Upper lobe of left lung (tissue), 6 donors: ENCODE measurements at regions not wholly inside any gene's neighbourhood (a gene's known extent, or its start where the extent isn't known, plus 50 kb on each side); places are given as distances from the start of the nearest gene placed in this dataset.
"Not testable (repeated sequence)": the region's sequence is repeated elsewhere in the genome, so short reads cannot be mapped to it uniquely, and the experiment has no call there.

Source experiments
- ATAC-seq, 2 donors: fragments of 200-7000 bp; cut with Tn5 transposase; one replicate each; pipeline ENCODE4 v1.9.1; 2022; ENCODE audit warnings: mild to moderate bottlenecking in 2 of 2, moderate library complexity in 2 of 2; ENCODE audit not compliant: low FRiP score in 2 of 2
- DNase-seq, 2 donors: peaks; one replicate each; pipeline ENCODE4 v3.0.0-alpha.2; 2019 to 2020
- H3K27ac ChIP-seq, 4 donors: fragments of 200-600 bp; sonication (generic); one replicate each; pipeline ENCODE4 v1.5.1; 2016 to 2019
- H3K27me3 ChIP-seq, 4 donors: fragments of 200-600 bp; sonication (generic); one replicate each; pipeline ENCODE4 v1.5.1; 2017 to 2019
- H3K36me3 ChIP-seq, 4 donors: fragments of 200-600 bp; sonication (generic); one replicate each; pipeline ENCODE4 v1.5.1; 2016 to 2019
- H3K4me1 ChIP-seq, 4 donors: fragments of 200-600 bp; sonication (generic); one replicate each; pipeline ENCODE4 v1.5.1; 2018 to 2019
- H3K4me3 ChIP-seq, 4 donors: fragments of 200-600 bp; sonication (generic); one replicate each; pipeline ENCODE4 v1.5.1; 2017 to 2019; ENCODE audit warnings: mild to moderate bottlenecking in 2 of 4, moderate library complexity in 1 of 4
- H3K9me3 ChIP-seq, 4 donors: fragments of 200-600 bp; sonication (generic); one replicate each; pipeline ENCODE4 v1.5.1; 2018 to 2019
- CTCF ChIP-seq, 6 experiments: fragments of 450-650 bp in 4 of 6; fragments of 200-600 bp in 2 of 6; sonication (generic) in 2 of 6; IDR thresholded peaks; one replicate each; pipeline ENCODE4 v1.5.1; 2016 to 2019; ENCODE audit warnings: antibody characterized with exemption in 6 of 6
- EP300 ChIP-seq, 4 donors: sonication (generic); formaldehyde crosslinking; IDR thresholded peaks; one replicate each; pipeline ENCODE4 v1.5.1; 2017; ENCODE audit warnings: antibody characterized with exemption in 4 of 4, control low read depth in 2 of 4
- POLR2A ChIP-seq, 4 donors: fragments of 450-650 bp; IDR thresholded peaks; one replicate each; pipeline ENCODE4 v1.5.1; 2016 to 2017; ENCODE audit warnings: antibody characterized with exemption in 4 of 4, mild to moderate bottlenecking in 2 of 4
- POLR2AphosphoS5 ChIP-seq, 2 donors: sonication (generic); formaldehyde crosslinking; IDR thresholded peaks; one replicate each; pipeline ENCODE4 v1.5.1; 2017; ENCODE audit warnings: antibody characterized with exemption in 2 of 2
- WGBS, 2 donors: methylation state at CpG; one replicate each; pipeline ENCODE4 v1.1.5; 2017 to 2018; 5-methylcytosine and 5-hydroxymethylcytosine counted together
- donor health status: DM: no; HTN: no; CAD: no; lungs with moderate emphysema.
- donor health status: DM: no; HTN: yes; CAD: no; lungs with severe emphysema.

GRCh38 chr14:87733115-87733514 is 259.9 kb downstream of the GALC start:
- peak in 1 of 2 donors; percentile 20 for DNase-seq
- H3K4me3 ChIP-seq, H3K9me3 ChIP-seq, H3K4me1 ChIP-seq, H3K27ac ChIP-seq, ATAC-seq, H3K36me3 ChIP-seq, H3K27me3 ChIP-seq: not testable (repeated sequence)
- 84 to 87% methylated on average over 7 of the region's 7 CpGs for WGBS, 2 donors

GRCh38 chr14:87732562-87732961 is 260.4 kb downstream of the GALC start:
- no peak overlapping the region for H3K27ac ChIP-seq
- no peaks in the 10 kb centered on the region for H3K4me1 ChIP-seq
- no peaks in the 10 kb centered on the region for H3K36me3 ChIP-seq
- WGBS, 2 donors, result 67 to 70% methylated on average over 9 of the region's 9 CpGs
- TF ChIP-seq CTCF (IDR thresholded peaks at IDR 0.05) (no peak), EP300 (IDR thresholded peaks at IDR 0.05) (no peak), POLR2AphosphoS5 (IDR thresholded peaks at IDR 0.05) (no peak), POLR2A (IDR thresholded peaks at IDR 0.05) (no peak)
- no peaks in the 10 kb centered on the region for H3K9me3 ChIP-seq
- DNase-seq, result no peak
- ATAC-seq, result no peak
- H3K27me3 ChIP-seq, result no peaks in the 10 kb centered on the region
- no peak overlapping the region for H3K4me3 ChIP-seq

GRCh38 chr14:87725318-87725717 is 267.7 kb downstream of the GALC start:
- WGBS, 2 donors, result 53 to 78% methylated on average over 4 of the region's 4 CpGs
- no peak for TF ChIP-seq CTCF (IDR thresholded peaks at IDR 0.05)
- no peak for TF ChIP-seq EP300 (IDR thresholded peaks at IDR 0.05)
- no peak for TF ChIP-seq POLR2A (IDR thresholded peaks at IDR 0.05)
- TF ChIP-seq POLR2AphosphoS5 (IDR thresholded peaks at IDR 0.05), result no peak

GRCh38 chr14:87712396-87713090 is 280.4 kb downstream of the GALC start:
- H3K27me3 ChIP-seq, result no peaks in the 10 kb centered on the region
- H3K4me3 ChIP-seq, result no peak overlapping the region
- no peaks in the 10 kb centered on the region for H3K9me3 ChIP-seq
- no peak overlapping the region for H3K27ac ChIP-seq
- no peaks in the 10 kb centered on the region for H3K4me1 ChIP-seq
- ATAC-seq, result peak in 1 of 2 donors; percentile 38
- no peaks in the 10 kb centered on the region for H3K36me3 ChIP-seq
- DNase-seq, result no peak
- WGBS, 2 donors, result 74 to 80% methylated on average over 6 of the region's 6 CpGs
- TF ChIP-seq CTCF (IDR thresholded peaks at IDR 0.05) (no peak), POLR2A (IDR thresholded peaks at IDR 0.05) (no peak), EP300 (IDR thresholded peaks at IDR 0.05) (no peak), POLR2AphosphoS5 (IDR thresholded peaks at IDR 0.05) (no peak)

More at GRCh38 chr14:87725318-87725717, 267.7 kb downstream of the GALC start:
- Histone ChIP-seq H3K4me1 (no peaks in the 10 kb centered on the region), H3K27me3 (no peaks in the 10 kb centered on the region), H3K4me3 (no peak overlapping the region), H3K27ac (no peak overlapping the region), H3K36me3 (no peaks in the 10 kb centered on the region), H3K9me3 (no peaks in the 10 kb centered on the region)
- no peak for ATAC-seq
- no peak for DNase-seq

- no peak overlapping the region for H3K4me3 ChIP-seq
- no peaks in the 10 kb centered on the region for H3K27me3 ChIP-seq
- no peaks in the 10 kb centered on the region for H3K9me3 ChIP-seq
- no peak for DNase-seq
- WGBS, 2 donors, result 11 to 29% methylated on average over 1 of the region's 1 CpG
- no peak overlapping the region for H3K27ac ChIP-seq
- TF ChIP-seq POLR2A (IDR thresholded peaks at IDR 0.05) (no peak), POLR2AphosphoS5 (IDR thresholded peaks at IDR 0.05) (no peak), EP300 (IDR thresholded peaks at IDR 0.05) (no peak), CTCF (IDR thresholded peaks at IDR 0.05) (no peak)
- no peaks in the 10 kb centered on the region for H3K36me3 ChIP-seq
- no peaks in the 10 kb centered on the region for H3K4me1 ChIP-seq
- ATAC-seq, result peak in 1 of 2 donors; percentile 92
Measured at GRCh38 chr14:87705439-87705896, 287.5 kb downstream of the GALC start.
